ENCODE measurements at regions not wholly inside any gene's neighbourhood (a gene's known extent, or its start where the extent isn't known, plus 50 kb on each side); places are given as distances from the start of the nearest gene placed in this dataset.

GRCh38 chrX:57752866-57753265 lies 72.8 kb upstream of the NLRP2B start:
- no peak for TF ChIP-seq CTCF (IDR thresholded peaks at IDR 0.05; ENCODE audit: low read depth, low read length)
- H3K4me3 ChIP-seq (ENCODE audit: low read depth, low read length): no peak overlapping the region

- no peak for TF ChIP-seq CTCF (IDR thresholded peaks at IDR 0.05; ENCODE audit: low read depth, low read length)
- H3K4me3 ChIP-seq (ENCODE audit: low read depth, low read length): no peak overlapping the region
These were observed 61.0 kb upstream of the NLRP2B start for GRCh38 chrX:57741107-57741506.

GRCh38 chrX:57737881-57738280 lies 57.8 kb upstream of the NLRP2B start:
- no peak overlapping the region for H3K4me3 ChIP-seq (ENCODE audit: low read depth, low read length)
- no peak for TF ChIP-seq CTCF (IDR thresholded peaks at IDR 0.05; ENCODE audit: low read depth, low read length)
